Amniotic epithelial cell (primary cell): ENCODE measurements at regions not wholly inside any gene's neighbourhood (a gene's known extent, or its start where the extent isn't known, plus 50 kb on each side); places are given as distances from the start of the nearest gene placed in this dataset.
"Not testable (repeated sequence)": the region's sequence is repeated elsewhere in the genome, so short reads cannot be mapped to it uniquely, and the experiment has no call there.

Experiments used
- DNase-seq: peaks from one replicate; pipeline ENCODE4 v3.0.0-alpha.2; 2010; ENCODE audit warnings: low read depth

DNA sequence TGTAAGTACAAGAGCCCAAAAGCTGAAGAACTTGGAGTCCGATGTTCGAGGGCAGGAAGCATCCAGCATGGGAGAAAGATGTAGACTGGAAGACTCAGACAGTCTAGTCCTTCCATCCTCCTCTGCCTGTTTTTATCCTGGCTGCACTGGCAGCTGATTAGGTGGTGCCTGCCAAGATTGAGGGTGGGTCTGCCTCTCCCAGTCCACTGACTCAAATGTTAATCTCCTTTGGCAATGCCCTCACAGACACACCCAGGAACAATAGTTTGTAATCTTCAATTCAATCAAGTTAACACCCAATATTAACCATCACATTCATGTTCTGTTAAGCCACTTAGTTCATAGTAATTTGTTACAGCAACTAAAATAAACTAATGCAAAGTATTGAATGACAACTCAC lies 904.4 kb upstream of the HS3ST1 start:
- DNase-seq = not testable (repeated sequence)

DNA sequence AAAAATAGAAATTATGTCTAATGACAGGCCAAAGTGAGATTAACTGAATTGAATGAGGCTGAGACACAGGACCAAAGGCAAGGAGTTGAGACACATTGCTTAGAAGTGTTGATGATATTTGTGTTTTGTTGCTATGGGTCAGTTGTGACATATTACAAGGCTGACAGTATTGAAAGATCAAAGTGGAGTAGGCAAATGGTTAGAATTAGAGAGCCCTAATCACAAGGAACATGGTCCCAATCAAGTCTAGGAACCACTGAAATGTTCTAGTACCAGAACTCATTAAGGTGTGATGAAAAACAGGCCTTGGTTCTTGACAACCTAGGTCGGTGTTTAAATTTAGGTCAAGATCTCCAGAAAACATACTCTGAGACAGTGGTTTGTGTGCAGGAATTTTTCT lies 896.3 kb upstream of the HS3ST1 start:
- no peak for DNase-seq

DNA sequence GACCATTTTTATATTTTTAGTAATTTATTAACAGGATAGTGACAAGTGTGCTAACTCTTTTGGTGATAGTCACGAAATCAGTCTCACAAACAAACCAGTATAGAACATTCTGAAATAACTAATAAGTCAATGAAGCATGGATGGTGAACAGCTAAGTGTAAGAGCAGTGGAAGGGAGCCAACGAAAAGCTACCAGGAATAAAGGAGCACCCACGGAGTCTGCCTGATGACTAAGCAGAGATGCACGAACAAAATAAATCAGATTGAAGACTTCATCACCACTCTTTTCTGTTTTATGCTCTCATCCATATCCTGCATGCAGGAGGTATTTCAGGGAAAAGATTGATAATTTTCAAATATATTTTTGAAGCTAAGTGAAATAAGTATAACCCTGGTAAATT lies 891.1 kb upstream of the HS3ST1 start:
- DNase-seq = no peak

DNA sequence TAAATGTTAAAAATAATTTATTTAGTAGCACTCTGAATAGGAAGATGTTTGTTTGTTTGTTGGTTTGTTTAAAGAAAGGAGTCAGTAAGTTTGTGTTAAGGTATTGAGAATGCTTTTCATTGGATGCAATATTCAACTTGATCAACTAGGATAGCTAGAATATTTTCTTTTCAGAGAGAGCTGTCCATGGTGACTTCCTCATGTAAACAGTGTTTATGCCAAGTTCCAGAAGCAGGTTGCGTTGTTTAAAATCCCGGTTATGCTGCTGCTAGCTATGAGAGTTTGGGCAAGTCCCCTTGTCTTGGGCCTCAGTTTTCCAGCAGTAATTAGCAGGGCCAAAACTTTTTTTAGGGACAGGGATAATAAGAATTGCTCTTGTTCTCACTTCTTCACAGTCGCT lies 876.2 kb upstream of the HS3ST1 start:
- no peak for DNase-seq

DNA sequence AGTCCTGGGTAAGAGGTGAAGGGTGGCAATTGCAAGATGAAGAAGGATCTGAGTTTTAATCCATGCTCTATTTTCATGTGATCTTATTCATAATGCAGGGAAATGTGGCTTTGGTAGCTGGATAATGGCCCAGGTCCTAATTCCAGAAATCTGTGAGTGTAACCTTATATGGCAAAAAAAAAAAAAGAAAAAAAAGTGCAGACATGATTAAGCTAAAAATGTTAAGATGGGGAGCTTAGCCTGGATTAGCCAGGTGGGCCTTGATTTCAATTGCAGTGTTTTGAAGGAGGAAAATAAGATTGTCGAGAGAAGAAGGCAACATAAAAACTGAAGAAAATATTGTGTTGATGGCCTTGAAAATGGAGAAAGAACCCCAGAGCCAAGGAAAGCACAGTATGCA lies 867.7 kb upstream of the HS3ST1 start:
- DNase-seq = no peak

DNA sequence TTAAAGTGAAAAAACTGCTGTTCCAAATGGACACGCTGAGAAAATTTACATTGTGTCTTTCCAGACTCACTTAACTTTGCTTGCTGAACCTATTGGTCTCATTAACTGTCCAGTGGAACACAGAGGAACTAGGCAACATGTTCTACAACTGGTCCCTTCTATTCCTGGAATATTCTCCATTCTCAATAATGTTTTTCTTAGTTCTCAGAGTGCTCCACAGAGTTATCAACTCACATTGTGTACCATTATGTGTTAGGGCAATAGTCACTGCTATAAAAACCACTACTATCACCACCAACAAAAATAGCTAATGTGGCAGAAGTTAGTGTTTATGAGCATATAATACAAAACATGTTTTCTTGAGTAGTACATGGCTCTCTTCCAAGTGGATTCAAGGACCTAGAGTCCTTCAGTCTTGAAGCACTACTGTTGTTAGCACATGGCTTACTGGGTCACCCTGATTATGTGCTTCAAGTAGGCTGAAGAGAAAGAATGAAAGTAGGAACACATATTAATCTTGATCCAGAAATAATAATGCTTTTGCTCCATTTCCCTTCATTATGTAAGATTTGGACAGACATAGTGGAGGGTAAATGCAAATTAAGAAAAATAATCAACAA lies 865.3 kb upstream of the HS3ST1 start:
- DNase-seq = no peak

DNA sequence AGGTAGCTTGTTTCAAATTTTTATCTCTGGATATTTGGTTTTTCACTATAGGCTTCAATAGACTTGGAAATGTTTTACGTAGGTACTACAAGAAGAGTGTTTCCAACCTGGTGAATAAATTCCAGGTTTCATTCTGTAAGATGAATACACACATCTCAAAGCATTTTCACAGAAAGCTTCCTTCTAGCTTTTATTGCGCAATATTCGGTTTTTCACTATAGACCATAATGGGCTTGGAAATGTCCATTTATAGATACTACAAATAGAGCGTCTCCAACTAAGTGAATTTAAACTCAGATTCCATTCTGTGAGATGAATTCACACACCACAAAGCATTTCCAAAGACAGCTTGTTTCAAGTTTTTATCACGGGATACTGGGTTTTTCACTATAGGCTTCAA lies 857.7 kb upstream of the HS3ST1 start:
- DNase-seq = no peak

DNA sequence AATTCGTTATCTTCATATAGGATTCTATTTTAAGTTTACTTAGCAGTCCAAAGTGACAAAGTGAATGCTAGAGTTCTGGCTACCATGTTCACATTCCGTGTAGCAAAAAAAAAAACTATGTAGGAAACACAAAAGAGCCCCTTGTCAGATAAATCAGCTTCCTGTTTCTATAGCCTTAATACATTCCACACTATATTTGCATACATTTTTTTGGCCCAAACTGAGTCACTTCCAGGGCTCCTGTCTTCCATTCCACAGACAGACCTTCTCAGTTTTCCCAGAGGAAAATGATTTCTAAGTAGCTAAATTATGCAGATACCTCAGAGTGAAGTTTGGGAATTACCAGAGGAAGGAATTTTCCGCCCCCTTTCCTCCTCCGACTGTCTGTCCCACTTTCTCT lies 841.9 kb upstream of the HS3ST1 start:
- no peak for DNase-seq

DNA sequence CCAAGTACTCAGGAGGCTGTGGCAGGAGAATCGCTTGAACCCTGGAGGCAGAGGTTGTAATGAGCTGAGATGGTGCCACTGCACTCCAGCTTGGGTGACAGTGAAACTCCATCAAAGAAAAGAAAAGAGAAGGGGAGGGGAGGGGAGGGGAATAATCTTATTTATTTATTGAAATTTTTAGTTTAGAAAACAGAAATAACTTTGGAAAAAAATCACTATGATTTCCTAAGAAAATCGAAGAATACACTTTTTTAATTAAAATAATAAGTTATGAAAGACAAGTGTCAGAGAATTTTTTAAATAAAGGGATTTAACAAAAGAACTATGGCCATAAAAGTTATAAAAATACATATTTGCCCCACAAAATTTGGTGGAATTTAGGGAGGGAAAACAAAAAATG lies 836.9 kb upstream of the HS3ST1 start:
- no peak for DNase-seq

DNA sequence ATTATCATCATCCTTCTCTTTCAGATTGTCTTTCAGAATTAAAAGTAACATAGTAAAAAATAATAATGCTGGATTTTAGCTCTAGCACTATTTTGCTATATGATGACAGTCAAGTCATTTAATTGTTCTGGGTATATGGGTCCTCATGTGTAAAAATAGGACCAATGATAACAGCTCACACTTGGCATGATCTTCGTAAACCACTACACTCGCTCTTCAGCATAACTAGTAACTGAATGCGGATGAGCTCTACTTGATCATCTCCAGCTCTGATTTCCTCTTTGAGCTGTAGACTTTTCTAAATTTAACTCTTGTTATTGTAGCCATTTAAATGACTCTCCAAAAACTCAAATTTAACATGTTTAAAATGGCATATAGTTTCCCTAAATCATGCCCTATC lies 831.8 kb upstream of the HS3ST1 start:
- no peak for DNase-seq

DNA sequence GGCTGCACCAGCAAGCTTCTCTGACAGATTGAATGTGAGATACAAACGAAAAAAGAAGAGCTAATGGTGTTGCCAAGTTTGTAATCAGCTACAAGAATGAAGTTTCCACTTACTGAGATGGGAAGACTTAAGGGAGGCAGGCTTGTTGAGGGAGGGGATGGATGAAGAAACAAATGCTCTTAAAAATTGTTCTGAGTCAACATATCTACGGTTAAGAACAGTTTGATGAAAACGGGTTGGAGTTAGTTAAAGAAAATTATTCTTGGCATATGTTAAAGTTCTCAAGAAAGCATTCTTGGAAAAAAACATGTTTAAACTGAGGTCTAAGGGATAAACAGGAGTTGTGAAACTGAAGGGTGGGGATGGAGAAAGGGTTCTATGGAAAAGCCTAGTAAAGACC lies 816.3 kb upstream of the HS3ST1 start:
- DNase-seq = no peak

DNA sequence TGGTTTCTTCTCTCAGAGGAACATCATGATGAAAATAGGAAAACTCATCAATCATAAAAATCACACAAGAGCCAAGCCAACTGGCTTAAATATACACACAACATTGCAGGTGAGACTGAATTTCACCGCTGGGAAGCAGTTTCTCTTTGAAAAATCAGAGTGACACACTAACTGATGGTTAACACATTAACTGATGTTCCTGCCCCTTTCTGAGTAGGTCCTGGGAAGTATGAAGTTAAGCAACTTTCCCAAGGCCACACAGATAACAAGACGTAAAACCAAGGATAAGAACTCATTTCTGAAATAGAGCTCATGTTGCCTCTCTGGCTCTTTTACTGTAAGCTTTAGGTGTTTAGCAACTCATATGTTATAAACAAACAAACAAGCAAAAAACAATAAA lies 813.7 kb upstream of the HS3ST1 start:
- DNase-seq = no peak

DNA sequence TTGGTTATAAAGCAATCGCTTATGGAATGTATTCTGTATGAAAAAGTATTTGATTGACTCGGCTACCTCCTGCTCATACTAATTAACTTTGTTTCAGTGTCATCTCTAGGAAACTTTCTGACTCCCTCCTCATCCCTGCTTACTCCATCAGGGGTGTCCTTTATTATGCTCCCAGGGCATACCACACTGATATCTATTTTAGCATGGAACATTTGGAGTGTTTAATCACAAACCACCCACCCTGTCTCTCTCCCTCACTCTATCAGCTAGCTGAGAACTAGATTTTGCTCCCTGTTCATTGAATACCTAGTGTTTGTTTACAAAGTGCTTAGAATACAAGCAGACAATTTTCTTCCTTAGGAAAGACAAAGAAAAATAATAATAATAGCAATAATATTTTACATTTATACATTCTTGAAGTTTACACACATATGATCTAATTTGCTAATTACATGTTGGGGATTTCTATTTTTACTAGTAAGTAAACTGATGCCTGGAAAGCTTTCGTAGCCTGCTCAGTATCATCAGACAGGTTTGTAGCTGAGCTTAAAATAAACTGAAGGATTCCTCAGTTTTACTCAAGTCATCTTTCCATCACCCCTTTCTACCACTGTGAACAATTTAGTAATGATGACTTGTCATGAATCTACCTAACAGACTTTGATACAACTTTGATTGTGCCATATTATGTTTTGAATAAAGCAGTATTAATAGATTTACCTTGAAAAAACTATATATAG lies 811.4 kb upstream of the HS3ST1 start:
- DNase-seq = no peak

DNA sequence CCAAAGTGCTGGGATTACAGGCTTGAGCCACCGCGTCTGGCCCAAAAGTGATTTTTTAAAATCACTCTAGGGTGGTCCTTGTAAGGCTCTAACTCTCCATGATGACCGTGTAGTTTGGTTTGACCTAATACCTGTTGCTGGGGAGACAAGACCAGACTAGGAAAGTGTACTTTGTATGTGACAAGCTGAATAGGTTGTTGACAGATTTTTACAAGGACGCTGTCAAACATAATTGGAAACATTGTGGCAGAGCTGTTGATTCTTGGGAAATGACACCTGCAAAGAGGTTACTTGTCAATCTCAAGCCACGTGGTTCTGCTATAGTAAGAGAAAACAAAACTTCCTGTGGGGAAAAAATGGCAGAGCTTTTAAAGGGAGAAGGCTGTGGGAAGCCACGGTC lies 802.4 kb upstream of the HS3ST1 start:
- no peak for DNase-seq

DNA sequence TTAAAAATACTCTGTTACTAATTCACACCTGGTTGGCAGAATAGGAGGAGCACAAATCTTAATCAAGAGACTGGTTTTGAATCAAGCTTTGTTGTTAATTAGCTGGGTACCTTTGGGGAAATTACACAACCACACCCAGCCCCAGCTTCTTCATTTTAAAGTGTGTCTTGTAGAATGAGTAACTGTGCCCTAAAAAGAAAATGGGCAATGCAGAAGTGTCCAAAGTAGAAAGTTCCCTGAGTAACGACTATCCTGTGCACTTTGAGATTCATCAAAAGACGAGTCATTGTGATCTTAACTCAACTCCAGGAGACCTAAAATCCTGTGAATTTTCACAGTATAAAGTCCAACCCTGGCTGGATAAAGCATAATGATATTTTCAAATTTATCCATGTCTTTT lies 792.3 kb upstream of the HS3ST1 start:
- DNase-seq = no peak

DNA sequence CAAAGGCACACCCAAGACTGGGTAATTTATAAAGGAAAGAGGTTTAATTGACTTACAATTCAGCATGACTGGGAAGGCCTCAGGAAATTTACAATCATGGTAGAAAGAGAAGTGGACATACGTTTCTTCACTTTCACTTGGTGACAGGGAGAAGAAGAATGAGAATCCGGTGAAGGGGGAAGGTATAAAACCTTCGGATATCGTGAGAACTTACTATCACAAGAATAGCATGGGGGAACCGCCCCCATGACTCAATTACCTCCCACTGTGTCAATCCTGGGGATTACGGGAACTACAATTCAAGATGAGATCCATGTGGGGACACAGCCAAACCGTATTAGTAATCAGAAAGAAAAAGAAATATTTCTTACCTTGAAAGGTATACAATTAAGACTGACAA lies 782.9 kb upstream of the HS3ST1 start:
- no peak for DNase-seq

DNA sequence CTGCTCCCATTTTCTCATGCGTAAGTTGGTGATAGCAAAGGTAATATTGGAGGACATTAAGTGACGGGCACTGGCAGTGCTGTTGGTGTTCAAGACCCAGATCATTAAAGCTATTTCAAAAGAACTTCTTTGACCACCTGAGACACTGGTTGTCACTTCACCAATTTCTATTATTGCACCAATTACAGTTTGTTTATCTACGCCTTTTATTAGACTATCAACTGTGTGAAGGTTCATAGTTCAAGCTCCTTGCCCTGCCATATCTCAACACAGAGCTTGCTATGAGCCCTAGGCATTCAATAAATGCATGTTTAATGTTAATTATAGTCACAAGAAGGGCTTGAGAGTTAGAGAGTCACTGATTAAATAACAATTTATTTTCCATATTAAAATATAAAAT lies 778.7 kb upstream of the HS3ST1 start:
- no peak for DNase-seq

DNA sequence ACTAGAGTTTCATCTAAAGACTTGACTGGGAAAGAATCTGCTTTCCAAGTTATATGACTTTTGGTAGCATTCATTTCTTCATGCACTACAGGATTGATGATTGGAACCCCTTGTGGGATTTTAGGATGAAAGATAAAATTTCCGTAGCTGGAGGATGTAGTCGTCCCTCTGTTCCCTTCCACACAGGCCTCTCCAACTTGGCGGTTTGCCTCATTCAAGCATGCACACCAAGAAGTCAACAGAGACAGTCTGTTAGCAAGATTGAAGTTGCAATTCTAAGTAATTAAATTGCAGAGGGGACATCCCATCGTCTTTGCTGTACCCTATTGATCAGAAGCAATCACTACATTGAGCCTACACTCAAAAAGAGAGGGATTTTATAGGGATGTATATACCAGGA lies 777.4 kb upstream of the HS3ST1 start:
- DNase-seq = no peak

DNA sequence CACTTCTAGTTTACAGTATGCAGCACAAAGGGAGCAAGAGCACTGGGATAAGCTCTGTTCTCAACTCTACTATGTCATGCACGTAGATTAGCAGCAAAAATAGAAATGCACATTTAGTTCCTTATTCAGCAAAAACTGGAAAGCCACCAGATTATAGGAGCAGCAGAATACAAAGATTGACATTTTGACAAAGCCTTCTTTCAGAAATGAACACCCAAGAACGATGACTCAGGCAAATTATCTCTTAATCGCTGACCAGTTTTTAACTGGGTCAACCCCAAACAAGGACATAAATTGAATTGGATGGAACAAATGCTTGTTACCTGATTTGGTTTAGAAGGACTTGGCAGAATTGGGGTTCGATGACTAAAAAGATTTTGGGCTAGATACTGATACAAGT lies 775.3 kb upstream of the HS3ST1 start:
- no peak for DNase-seq

DNA sequence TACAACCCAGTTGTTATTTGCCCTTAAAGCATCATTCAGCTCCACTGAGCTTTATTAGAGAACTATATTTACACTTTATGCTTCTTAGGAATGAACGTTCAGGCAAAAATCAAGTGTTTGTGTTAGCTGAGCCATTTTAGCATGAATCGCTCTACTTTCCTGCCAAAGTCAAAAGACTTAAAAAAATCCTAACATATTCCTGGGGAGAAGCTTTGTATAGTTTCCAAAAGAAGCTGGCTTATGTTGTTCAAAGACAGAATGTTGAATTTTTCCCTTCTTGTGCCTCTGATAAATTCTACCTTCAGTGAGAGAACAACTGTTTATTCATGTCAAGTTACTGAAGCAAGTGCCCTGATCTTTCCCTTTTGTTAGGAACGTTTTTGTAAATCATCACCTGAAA lies 771.5 kb upstream of the HS3ST1 start:
- no peak for DNase-seq

DNA sequence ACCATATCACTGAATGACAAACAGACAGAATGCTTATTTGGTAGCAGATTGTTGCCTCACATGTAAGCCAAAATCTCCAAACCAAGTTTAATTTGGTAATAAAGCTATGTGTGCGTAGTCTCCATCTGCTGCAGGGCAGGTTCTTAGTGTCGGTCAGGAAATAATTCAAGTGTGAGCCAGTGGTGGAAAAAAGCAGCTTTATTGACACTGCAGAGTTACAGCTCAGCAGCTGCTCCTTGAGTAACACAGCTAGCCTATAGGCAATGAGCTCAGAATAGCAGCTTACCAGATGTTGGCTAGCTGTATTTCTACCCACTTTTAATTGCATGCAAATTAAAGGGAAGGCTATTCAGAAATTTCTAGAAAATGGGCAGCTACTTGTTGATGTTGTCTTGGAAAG lies 757.8 kb upstream of the HS3ST1 start:
- DNase-seq = no peak

DNA sequence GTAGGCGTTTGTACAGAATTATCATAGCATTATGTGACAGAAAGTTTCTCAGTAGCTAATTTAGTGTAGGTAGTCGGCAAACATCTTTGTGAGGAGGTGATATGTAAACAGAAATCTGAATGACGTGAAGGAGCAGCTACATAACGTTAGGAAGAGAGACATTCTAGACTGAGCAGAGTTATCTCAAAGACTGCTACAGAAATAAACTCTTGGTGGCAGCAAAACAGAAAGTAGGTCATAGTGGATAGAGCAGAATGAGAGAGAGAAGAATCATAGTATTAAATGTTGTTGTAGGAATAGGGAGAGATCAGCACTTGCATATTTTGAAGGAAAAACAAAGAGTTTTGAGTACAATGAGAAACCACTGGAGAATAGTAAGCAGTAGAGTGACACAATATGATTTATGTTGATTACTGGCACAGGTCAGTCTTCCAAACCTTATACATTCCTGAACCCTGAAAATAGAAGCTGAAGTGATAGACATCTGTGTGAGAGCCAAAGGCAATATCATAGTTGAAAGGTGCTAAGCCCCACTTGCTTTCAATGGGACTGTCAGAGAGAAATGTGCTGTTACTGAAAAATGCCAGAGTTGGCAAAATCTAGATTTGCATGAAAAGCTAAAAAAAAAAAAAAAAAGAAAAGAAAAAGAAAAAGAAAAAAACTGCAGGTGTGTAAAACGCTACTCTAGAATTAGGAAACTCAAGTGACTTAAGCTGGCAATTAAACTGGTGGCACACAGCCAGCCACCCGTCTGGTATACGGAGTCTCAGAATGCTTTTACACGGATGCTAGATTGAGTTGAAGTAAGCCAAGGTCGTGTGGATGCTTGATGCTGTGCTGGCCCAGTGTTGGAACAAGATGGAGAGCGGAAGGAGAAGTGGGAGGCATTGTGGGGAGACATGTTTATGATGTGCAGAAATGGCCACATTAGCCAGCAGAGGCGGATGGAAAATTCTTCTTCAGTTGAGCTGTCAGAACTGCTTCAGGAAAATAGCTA lies 750.2 kb upstream of the HS3ST1 start:
- DNase-seq = no peak

DNA sequence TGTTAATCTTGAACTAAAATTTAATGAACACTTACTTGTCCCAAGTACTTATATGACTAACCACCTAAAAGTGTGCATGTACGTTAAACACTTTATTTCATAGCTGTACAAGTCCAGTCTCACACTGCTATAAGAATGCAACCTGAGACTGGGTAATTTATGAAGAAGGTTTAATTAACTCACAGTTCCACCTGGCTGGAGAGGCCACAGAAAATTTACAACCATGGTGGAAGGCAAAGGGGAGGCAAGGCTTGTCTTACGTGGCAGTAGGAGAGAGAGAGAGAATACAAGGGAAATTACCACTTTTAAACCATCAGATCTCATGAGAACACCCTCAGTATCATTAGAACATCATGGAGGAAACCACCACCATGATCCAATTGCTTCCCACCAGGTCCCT lies 748.7 kb upstream of the HS3ST1 start:
- no peak for DNase-seq
